K562 (cell line): ENCODE measurements at regions not wholly inside any gene's neighbourhood (a gene's known extent, or its start where the extent isn't known, plus 50 kb on each side); places are given as distances from the start of the nearest gene placed in this dataset.

Experiments
- ATAC-seq: fragments of 200-7000 bp; cut with Tn5 transposase; 3 replicates; pipeline ENCODE4 v1.9.1; 2020; ENCODE audit warnings: moderate library complexity
- BruUV-seq: library from RNA; stranded (reverse); fragments of 400-500 nt; replicated peaks from 2 replicates; lab custom pipeline; 2021; lab: Mats Ljungman, UMichigan
- CTCF ChIA-PET: fragments of 300-600 bp; formaldehyde crosslinking; extraction: SDS; loops from one replicate; lab custom pipeline; 2021; ENCODE audit warnings: low intra/inter-chr PET ratio; lab: Yijun Ruan, JAX
- POLR2A ChIA-PET: fragments of 300-600, 350-650 bp; sonication (Branson Sonifier 250); formaldehyde crosslinking; extraction: SDS; loops from one replicate; lab custom pipeline; 2021; ENCODE audit warnings: antibody characterized with exemption, inconsistent platforms; lab: Yijun Ruan, JAX
- DNase-seq, 4 experiments: peaks; one replicate each; pipeline versions ENCODE4 v3.0.0 to v3.0.0-alpha.2; 2011 to 2018; ENCODE audit warnings: low spot score in 3 of 4, mixed read lengths in 3 of 4; ENCODE audit errors: extremely low read depth in 1 of 4
- FAIRE-seq: peaks from 2 replicates; lab custom pipeline; 2011; peaks lifted over from hg19 to GRCh38; lab: Jason Lieb, UNC
- H2AFZ ChIP-seq: 2 replicates; pipeline ENCODE4 v1.6.0; 2011; ENCODE audit warnings: low read depth, low read length, control low read depth, inconsistent platforms
- H3K27ac ChIP-seq: fragments of 200-600 bp; 3 replicates; pipeline ENCODE4 v1.8.0; 2011; ENCODE audit warnings: low read depth, mild to moderate bottlenecking, control low read depth, inconsistent platforms, low read length, moderate library complexity, mixed read lengths; ENCODE audit errors: extremely low read depth
- H3K27me3 ChIP-seq, 2 experiments: fragments of 300-600 bp in 1 of 2; 2 replicates in 1 of 2; 3 replicates in 1 of 2; pipeline versions ENCODE4 v1.6.0 to v1.8.0; 2011; ENCODE audit warnings: inconsistent platforms in 2 of 2, low read length in 2 of 2, mild to moderate bottlenecking in 1 of 2, mixed read lengths in 1 of 2, moderate library complexity in 1 of 2; ENCODE audit not compliant: control insufficient read depth in 2 of 2, insufficient read depth in 2 of 2
- H3K36me3 ChIP-seq: fragments of 300-600 bp; 3 replicates; pipeline ENCODE4 v1.8.0; 2011; ENCODE audit warnings: mild to moderate bottlenecking, low read length, inconsistent platforms; ENCODE audit not compliant: control insufficient read depth, insufficient read depth
- H3K4me1 ChIP-seq, 2 experiments: fragments of 200-600 bp in 1 of 2; replicated peaks in 1 of 2; 2 replicates in 1 of 2; 3 replicates in 1 of 2; pipeline versions ENCODE4 v1.5.1 to v1.8.0; 2011; ENCODE audit warnings: inconsistent platforms in 2 of 2, low read length in 2 of 2, mild to moderate bottlenecking in 1 of 2, mixed read lengths in 1 of 2, moderate library complexity in 1 of 2; ENCODE audit not compliant: control insufficient read depth in 2 of 2, insufficient read depth in 2 of 2
- H3K4me2 ChIP-seq: 2 replicates; pipeline ENCODE4 v1.6.1; 2011; ENCODE audit warnings: low read length, control low read depth, inconsistent platforms, mixed read lengths; ENCODE audit not compliant: insufficient read depth
- H3K4me3 ChIP-seq: fragments of 200-600 bp; sonication (generic), shearing (Covaris generic); 2 replicates; pipeline ENCODE4 v1.5.1; 2016; ENCODE audit warnings: control low read depth, inconsistent platforms
- H3K79me2 ChIP-seq: fragments of 200-600 bp; 3 replicates; pipeline ENCODE4 v1.8.0; 2011; ENCODE audit warnings: low read length, inconsistent platforms; ENCODE audit not compliant: control insufficient read depth, insufficient read depth
- H3K9ac ChIP-seq, 2 experiments: 2 replicates each; pipeline versions ENCODE4 v1.6.0 to v1.6.1; 2011; ENCODE audit warnings: low read depth in 2 of 2, low read length in 2 of 2, control low read depth in 1 of 2, inconsistent platforms in 1 of 2, mild to moderate bottlenecking in 1 of 2, mixed read lengths in 1 of 2; ENCODE audit not compliant: insufficient read depth in 1 of 2
- H3K9me1 ChIP-seq: one replicate; pipeline ENCODE4 v1.6.0; 2011; ENCODE audit warnings: inconsistent platforms, mild to moderate bottlenecking, low read length, moderate library complexity; ENCODE audit not compliant: control insufficient read depth, insufficient read depth
- H3K9me3 ChIP-seq: replicated peaks from 2 replicates; pipeline ENCODE4 v1.5.1; 2011; ENCODE audit warnings: low read depth, low read length, inconsistent platforms; ENCODE audit not compliant: control insufficient read depth, insufficient read depth
- H4K20me1 ChIP-seq: replicated peaks from 2 replicates; pipeline ENCODE4 v1.6.1; 2011; ENCODE audit warnings: low read length, inconsistent platforms, mixed read lengths; ENCODE audit not compliant: control insufficient read depth, insufficient read depth
- C11orf30 ChIP-seq: fragments of 450-650 bp; IDR thresholded peaks from 2 replicates; pipeline ENCODE4 v1.6.1; 2016; ENCODE audit warnings: low read depth, mild to moderate bottlenecking
- CBX8 ChIP-seq: fragments of 200-600 bp; sonication (generic); IDR thresholded peaks from 2 replicates; pipeline ENCODE4 v1.6.1; 2012; ENCODE audit warnings: borderline replicate concordance, mixed run types, low read depth, mild to moderate bottlenecking, moderate library complexity, mixed read lengths, low read length, control low read depth, inconsistent platforms; ENCODE audit not compliant: poor library complexity, severe bottlenecking; ENCODE audit errors: extremely low read depth
- EGR1 ChIP-seq: fragments of 450-650 bp; conservative IDR thresholded peaks from 2 replicates; pipeline ENCODE4 v1.6.1; 2017; ENCODE audit warnings: mild to moderate bottlenecking
- GATAD2A ChIP-seq: fragments of 450-650 bp; IDR thresholded peaks from 2 replicates; pipeline ENCODE4 v1.6.1; 2017
- JUNB ChIP-seq: fragments of 450-650 bp; formaldehyde crosslinking; conservative IDR thresholded peaks from 2 replicates; pipeline ENCODE4 v1.4.0; 2020; ENCODE audit warnings: mild to moderate bottlenecking
- MCM3 ChIP-seq: fragments of 450-650 bp; IDR thresholded peaks from 2 replicates; pipeline ENCODE4 v1.6.1; 2016
- MECOM ChIP-seq: fragments of 250-450 bp; sonication (Bioruptor Pico); IDR thresholded peaks from 2 replicates; pipeline ENCODE4 v1.8.0; 2022; ENCODE audit warnings: inconsistent platforms
- POLR3G ChIP-seq: IDR thresholded peaks from 2 replicates; pipeline ENCODE4 v1.6.1; 2011; ENCODE audit not compliant: insufficient read length, insufficient replicate concordance; ENCODE audit errors: extremely low read depth
- SAFB ChIP-seq: fragments of 200-400 bp; formaldehyde crosslinking; IDR thresholded peaks from 2 replicates; pipeline ENCODE4 v1.6.1; 2017; ENCODE audit warnings: low read depth, low read length, borderline replicate concordance
- SMAD1 ChIP-seq: fragments of 150-350 bp; IDR thresholded peaks from 2 replicates; pipeline ENCODE4 v1.6.1; 2014; ENCODE audit warnings: low read length, low read depth; ENCODE audit not compliant: partially characterized antibody
- XRCC4 ChIP-seq: IDR thresholded peaks from one replicate; pipeline ENCODE4 v1.6.1; 2011; ENCODE audit not compliant: insufficient read depth, insufficient read length; ENCODE audit errors: extremely low read depth
- ZNF583 ChIP-seq: fragments of 250-450 bp; sonication (Bioruptor Pico); IDR thresholded peaks from 2 replicates; pipeline ENCODE4 v1.4.0; 2020
- ZSCAN29 ChIP-seq: fragments of 450-650 bp; IDR thresholded peaks from 2 replicates; pipeline ENCODE4 v1.6.1; 2017
- whole genome bisulfite sequencing: fragments of 100-300 bp; shearing (Covaris generic); methylation state at CpG from one replicate; pipeline ENCODE4 v1.1.6; 2016; ENCODE audit warnings: low coverage, mixed read lengths; ENCODE audit not compliant: insufficient coverage; ENCODE audit errors: missing lambda C conversion rate; 5-methylcytosine and 5-hydroxymethylcytosine counted together
- in situ Hi-C: fragments of 300-500 bp; cut with MboI; formaldehyde crosslinking; loops from 4 replicates; pipeline ENCODE4 v1.15.0; 2018; ENCODE audit warnings: inconsistent platforms, mixed read lengths
- intact Hi-C: fragments of 100-400 bp; cut with micrococcal nuclease; formaldehyde crosslinking; loops from 2 replicates; pipeline ENCODE4 v1.14.2; 2022
- TF ChIP-seq, protein P1 (sequence below): fragments of 200-800 bp; sonication (Bioruptor generic); IDR thresholded peaks from 2 replicates; pipeline ENCODE4 v1.6.1; 2017; ENCODE audit warnings: missing genetic modification characterization, missing compliant biosample characterization
- TF ChIP-seq, protein P2 (sequence below): fragments of 450-650 bp; formaldehyde crosslinking; IDR thresholded peaks from 2 replicates; pipeline ENCODE4 v1.4.0; 2020; ENCODE audit warnings: mild to moderate bottlenecking
- TF ChIP-seq, protein P3 (sequence below): sonication (generic); formaldehyde crosslinking; IDR thresholded peaks from 2 replicates; pipeline ENCODE4 v1.8.0; 2022; ENCODE audit warnings: mild to moderate bottlenecking, missing genetic modification reagents
- TF ChIP-seq, protein P4 (sequence below): fragments of 450-650 bp; IDR thresholded peaks from 2 replicates; pipeline ENCODE4 v1.6.1; 2018; ENCODE audit not compliant: partially characterized antibody

DNA sequence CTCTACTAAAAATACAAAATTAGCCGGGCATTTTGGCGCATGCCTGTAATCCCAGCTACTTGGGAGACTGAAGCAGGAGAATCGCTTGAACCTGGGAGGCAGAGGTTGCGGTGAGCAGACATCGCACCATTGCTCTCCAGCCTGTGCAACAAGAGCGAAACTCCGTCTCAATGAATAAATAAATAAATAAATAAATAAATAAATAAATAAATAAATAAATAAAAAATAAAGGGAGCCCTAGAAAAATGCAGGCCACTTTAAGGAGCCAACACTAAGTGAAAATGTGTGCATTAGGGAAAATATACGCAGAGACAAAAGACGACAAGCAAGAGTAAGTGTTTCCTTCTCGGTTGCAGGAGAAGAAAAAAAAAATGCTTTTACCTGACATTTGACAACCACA, 132.6 kb upstream of the CDH10 start:
- H3K79me2 ChIP-seq = no peaks in the 10 kb centered on the region
- intact Hi-C loops (no loop called here), in situ Hi-C loops (no loop called here)
- no peaks in the 10 kb centered on the region for H4K20me1 ChIP-seq
- FAIRE-seq = no peak
- no peak overlapping the region for H3K9ac ChIP-seq
- no peak overlapping the region for H3K4me2 ChIP-seq
- no peak overlapping the region for H2AFZ ChIP-seq
- H3K4me1 ChIP-seq = no peaks in the 10 kb centered on the region
- no peak for TF ChIP-seq EGR1
- no peak for TF ChIP-seq MCM3
- TF ChIP-seq SMAD1 = no peak
- TF ChIP-seq, protein P1, sequence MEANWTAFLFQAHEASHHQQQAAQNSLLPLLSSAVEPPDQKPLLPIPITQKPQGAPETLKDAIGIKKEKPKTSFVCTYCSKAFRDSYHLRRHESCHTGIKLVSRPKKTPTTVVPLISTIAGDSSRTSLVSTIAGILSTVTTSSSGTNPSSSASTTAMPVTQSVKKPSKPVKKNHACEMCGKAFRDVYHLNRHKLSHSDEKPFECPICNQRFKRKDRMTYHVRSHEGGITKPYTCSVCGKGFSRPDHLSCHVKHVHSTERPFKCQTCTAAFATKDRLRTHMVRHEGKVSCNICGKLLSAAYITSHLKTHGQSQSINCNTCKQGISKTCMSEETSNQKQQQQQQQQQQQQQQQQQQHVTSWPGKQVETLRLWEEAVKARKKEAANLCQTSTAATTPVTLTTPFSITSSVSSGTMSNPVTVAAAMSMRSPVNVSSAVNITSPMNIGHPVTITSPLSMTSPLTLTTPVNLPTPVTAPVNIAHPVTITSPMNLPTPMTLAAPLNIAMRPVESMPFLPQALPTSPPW (CRISPR knock-in tag) = no peak
- no peak for TF ChIP-seq GATAD2A
- no peak for TF ChIP-seq XRCC4
- TF ChIP-seq MECOM = no peak
- TF ChIP-seq POLR3G = no peak
- TF ChIP-seq, protein P2, sequence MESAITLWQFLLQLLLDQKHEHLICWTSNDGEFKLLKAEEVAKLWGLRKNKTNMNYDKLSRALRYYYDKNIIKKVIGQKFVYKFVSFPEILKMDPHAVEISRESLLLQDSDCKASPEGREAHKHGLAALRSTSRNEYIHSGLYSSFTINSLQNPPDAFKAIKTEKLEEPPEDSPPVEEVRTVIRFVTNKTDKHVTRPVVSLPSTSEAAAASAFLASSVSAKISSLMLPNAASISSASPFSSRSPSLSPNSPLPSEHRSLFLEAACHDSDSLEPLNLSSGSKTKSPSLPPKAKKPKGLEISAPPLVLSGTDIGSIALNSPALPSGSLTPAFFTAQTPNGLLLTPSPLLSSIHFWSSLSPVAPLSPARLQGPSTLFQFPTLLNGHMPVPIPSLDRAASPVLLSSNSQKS (CRISPR knock-in tag) = no peak
- TF ChIP-seq JUNB (CRISPR knock-in tag) = no peak
- TF ChIP-seq, protein P3, sequence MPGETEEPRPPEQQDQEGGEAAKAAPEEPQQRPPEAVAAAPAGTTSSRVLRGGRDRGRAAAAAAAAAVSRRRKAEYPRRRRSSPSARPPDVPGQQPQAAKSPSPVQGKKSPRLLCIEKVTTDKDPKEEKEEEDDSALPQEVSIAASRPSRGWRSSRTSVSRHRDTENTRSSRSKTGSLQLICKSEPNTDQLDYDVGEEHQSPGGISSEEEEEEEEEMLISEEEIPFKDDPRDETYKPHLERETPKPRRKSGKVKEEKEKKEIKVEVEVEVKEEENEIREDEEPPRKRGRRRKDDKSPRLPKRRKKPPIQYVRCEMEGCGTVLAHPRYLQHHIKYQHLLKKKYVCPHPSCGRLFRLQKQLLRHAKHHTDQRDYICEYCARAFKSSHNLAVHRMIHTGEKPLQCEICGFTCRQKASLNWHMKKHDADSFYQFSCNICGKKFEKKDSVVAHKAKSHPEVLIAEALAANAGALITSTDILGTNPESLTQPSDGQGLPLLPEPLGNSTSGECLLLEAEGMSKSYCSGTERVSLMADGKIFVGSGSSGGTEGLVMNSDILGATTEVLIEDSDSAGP (CRISPR knock-in tag) = no peak
- TF ChIP-seq CBX8 = no peak
- no peak for TF ChIP-seq ZNF583
- TF ChIP-seq, protein P4, sequence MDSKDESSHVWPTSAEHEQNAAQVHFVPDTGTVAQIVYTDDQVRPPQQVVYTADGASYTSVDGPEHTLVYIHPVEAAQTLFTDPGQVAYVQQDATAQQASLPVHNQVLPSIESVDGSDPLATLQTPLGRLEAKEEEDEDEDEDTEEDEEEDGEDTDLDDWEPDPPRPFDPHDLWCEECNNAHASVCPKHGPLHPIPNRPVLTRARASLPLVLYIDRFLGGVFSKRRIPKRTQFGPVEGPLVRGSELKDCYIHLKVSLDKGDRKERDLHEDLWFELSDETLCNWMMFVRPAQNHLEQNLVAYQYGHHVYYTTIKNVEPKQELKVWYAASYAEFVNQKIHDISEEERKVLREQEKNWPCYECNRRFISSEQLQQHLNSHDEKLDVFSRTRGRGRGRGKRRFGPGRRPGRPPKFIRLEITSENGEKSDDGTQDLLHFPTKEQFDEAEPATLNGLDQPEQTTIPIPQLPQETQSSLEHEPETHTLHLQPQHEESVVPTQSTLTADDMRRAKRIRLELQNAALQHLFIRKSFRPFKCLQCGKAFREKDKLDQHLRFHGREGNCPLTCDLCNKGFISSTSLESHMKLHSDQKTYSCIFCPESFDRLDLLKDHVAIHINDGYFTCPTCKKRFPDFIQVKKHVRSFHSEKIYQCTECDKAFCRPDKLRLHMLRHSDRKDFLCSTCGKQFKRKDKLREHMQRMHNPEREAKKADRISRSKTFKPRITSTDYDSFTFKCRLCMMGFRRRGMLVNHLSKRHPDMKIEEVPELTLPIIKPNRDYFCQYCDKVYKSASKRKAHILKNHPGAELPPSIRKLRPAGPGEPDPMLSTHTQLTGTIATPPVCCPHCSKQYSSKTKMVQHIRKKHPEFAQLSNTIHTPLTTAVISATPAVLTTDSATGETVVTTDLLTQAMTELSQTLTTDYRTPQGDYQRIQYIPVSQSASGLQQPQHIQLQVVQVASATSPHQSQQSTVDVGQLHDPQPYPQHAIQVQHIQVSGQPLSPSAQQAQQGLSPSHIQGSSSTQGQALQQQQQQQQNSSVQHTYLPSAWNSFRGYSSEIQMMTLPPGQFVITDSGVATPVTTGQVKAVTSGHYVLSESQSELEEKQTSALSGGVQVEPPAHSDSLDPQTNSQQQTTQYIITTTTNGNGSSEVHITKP = no peak
- no peak for TF ChIP-seq ZSCAN29
- no peak for TF ChIP-seq SAFB
- TF ChIP-seq C11orf30 = no peak
- TF ChIP-seq, all 486 proteins: peak for 0
- Histone ChIP-seq H3K9me1 (no peaks in the 10 kb centered on the region), H3K27ac (no peak overlapping the region), H3K27me3 (no peaks in the 10 kb centered on the region), H3K4me3 (no peak overlapping the region), H3K9me3 (no peaks in the 10 kb centered on the region), H3K36me3 (no peaks in the 10 kb centered on the region)
- no peak for DNase-seq
- ATAC-seq = no peak
- ChIA-PET CTCF (no interaction called here), POLR2A (interaction anchor here (0.6 kb wide), 1 partner anchor 51 kb away, joined by 3 read pairs; no protein-coding TSS in a partner anchor)
- 7% methylated on average over 10 of the region's 10 CpGs for whole genome bisulfite sequencing
- no TSS peak for BruUV-seq
